Tibial nerve (tissue), 4 donors: ENCODE measurements at regions not wholly inside any gene's neighbourhood (a gene's known extent, or its start where the extent isn't known, plus 50 kb on each side); places are given as distances from the start of the nearest gene placed in this dataset.

Experiments
- EP300 ChIP-seq, 2 donors: sonication (generic); formaldehyde crosslinking; IDR thresholded peaks; one replicate each; pipeline ENCODE4 v1.6.1; 2017; ENCODE audit warnings: antibody characterized with exemption in 2 of 2, mild to moderate bottlenecking in 1 of 2
- POLR2A ChIP-seq, 2 donors: fragments of 450-650 bp; IDR thresholded peaks; one replicate each; pipeline ENCODE4 v1.6.1; 2017; ENCODE audit warnings: antibody characterized with exemption in 2 of 2, mild to moderate bottlenecking in 2 of 2, moderate library complexity in 2 of 2
- TF ChIP-seq, protein P1 (sequence below), 5 experiments: fragments of 200-600 bp in 3 of 5; fragments of 450-650 bp in 2 of 5; sonication (generic) in 3 of 5; IDR thresholded peaks; one replicate each; pipeline ENCODE4 v1.5.1; 2016 to 2019; ENCODE audit warnings: antibody characterized with exemption in 5 of 5, mild to moderate bottlenecking in 3 of 5, moderate library complexity in 2 of 5

DNA sequence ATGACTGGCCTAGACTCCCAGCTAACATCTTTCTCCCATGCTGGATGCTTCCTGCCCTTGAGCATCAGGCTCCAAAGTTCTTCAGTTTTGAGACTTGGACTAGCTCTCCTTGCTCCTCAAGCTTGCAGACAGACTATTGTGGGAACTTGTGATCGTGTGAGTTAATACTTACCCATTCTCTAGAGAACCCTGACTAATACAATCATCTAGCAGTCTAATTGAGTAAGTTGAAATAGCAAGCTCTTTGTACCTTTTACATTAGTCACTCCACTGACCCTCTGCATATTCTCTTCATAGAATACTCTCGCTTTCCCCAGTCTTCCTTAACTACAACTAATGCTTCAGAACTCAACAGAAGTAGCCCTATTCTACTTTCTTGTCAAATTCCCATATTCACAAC lies 434.6 kb upstream of the NXPH2 start:
- TF ChIP-seq, protein P1, sequence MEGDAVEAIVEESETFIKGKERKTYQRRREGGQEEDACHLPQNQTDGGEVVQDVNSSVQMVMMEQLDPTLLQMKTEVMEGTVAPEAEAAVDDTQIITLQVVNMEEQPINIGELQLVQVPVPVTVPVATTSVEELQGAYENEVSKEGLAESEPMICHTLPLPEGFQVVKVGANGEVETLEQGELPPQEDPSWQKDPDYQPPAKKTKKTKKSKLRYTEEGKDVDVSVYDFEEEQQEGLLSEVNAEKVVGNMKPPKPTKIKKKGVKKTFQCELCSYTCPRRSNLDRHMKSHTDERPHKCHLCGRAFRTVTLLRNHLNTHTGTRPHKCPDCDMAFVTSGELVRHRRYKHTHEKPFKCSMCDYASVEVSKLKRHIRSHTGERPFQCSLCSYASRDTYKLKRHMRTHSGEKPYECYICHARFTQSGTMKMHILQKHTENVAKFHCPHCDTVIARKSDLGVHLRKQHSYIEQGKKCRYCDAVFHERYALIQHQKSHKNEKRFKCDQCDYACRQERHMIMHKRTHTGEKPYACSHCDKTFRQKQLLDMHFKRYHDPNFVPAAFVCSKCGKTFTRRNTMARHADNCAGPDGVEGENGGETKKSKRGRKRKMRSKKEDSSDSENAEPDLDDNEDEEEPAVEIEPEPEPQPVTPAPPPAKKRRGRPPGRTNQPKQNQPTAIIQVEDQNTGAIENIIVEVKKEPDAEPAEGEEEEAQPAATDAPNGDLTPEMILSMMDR (IDR thresholded peaks at IDR 0.05), result no peak
- TF ChIP-seq POLR2A (IDR thresholded peaks at IDR 0.05), result no peak
- TF ChIP-seq EP300 (IDR thresholded peaks at IDR 0.05), result no peak
